Progenitor cell of endocrine pancreas (in vitro differentiated cells): ENCODE measurements at regions not wholly inside any gene's neighbourhood (a gene's known extent, or its start where the extent isn't known, plus 50 kb on each side); places are given as distances from the start of the nearest gene placed in this dataset.

Experiments
- DNase-seq: peaks from one replicate; pipeline ENCODE4 v3.0.0; 2021; ENCODE audit warnings: low spot score; ENCODE audit not compliant: unreplicated experiment
- H3K27ac Mint-ChIP-seq: 2 replicates; pipeline ENCODE4 v1.8.0; 2021; ENCODE audit warnings: mild to moderate bottlenecking, moderate library complexity, mixed read lengths
- H3K27me3 Mint-ChIP-seq: 2 replicates; pipeline ENCODE4 v1.8.0; 2021; ENCODE audit warnings: mixed read lengths
- H3K36me3 Mint-ChIP-seq: 2 replicates; pipeline ENCODE4 v1.8.0; 2022; ENCODE audit warnings: mixed read lengths; ENCODE audit not compliant: insufficient read depth
- H3K4me1 Mint-ChIP-seq: 2 replicates; pipeline ENCODE4 v1.8.0; 2021; ENCODE audit warnings: low read depth, mixed read lengths
- H3K4me3 Mint-ChIP-seq: 2 replicates; pipeline ENCODE4 v1.8.0; 2021; ENCODE audit warnings: low read depth, mild to moderate bottlenecking, moderate library complexity, mixed read lengths
- H3K9me3 Mint-ChIP-seq: 2 replicates; pipeline ENCODE4 v1.8.0; 2021; ENCODE audit warnings: low read depth, mixed read lengths
- TF ChIP-seq, protein P1 (sequence below): fragments of 200-600 bp; sonication (generic); IDR thresholded peaks from one replicate; pipeline ENCODE4 v1.5.0; 2021; ENCODE audit warnings: antibody characterized with exemption, mild to moderate bottlenecking; ENCODE audit not compliant: unreplicated experiment

DNA sequence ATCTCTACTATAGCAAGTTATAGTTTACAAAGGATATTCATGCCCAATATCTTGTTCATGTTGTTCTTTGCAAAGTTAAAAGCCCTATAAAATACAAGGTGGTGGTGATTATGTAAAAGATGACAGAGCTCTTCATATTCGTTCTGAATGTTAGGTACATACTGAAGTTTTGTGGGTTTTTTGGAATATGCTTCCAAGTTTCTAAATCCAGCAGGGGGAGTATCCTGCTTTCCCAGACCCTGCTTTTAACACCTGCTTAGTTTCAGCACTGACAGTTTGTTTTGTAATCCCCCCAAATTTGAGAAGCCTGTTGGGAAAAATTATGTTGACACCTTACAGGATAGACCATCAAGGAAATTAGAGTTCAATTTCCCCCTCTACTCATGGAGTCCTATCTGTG lies 438.3 kb downstream of the SH3GL2 start:
- H3K36me3 Mint-ChIP-seq = no peaks in the 10 kb centered on the region
- peaks cover 5% of the 10 kb centered on the region for H3K27me3 Mint-ChIP-seq
- H3K4me1 Mint-ChIP-seq = no peaks in the 10 kb centered on the region
- H3K4me3 Mint-ChIP-seq = no peak overlapping the region
- TF ChIP-seq, protein P1, sequence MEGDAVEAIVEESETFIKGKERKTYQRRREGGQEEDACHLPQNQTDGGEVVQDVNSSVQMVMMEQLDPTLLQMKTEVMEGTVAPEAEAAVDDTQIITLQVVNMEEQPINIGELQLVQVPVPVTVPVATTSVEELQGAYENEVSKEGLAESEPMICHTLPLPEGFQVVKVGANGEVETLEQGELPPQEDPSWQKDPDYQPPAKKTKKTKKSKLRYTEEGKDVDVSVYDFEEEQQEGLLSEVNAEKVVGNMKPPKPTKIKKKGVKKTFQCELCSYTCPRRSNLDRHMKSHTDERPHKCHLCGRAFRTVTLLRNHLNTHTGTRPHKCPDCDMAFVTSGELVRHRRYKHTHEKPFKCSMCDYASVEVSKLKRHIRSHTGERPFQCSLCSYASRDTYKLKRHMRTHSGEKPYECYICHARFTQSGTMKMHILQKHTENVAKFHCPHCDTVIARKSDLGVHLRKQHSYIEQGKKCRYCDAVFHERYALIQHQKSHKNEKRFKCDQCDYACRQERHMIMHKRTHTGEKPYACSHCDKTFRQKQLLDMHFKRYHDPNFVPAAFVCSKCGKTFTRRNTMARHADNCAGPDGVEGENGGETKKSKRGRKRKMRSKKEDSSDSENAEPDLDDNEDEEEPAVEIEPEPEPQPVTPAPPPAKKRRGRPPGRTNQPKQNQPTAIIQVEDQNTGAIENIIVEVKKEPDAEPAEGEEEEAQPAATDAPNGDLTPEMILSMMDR = peak; percentile 10
- H3K27ac Mint-ChIP-seq = no peak overlapping the region
- peaks cover 5% of the 10 kb centered on the region for H3K9me3 Mint-ChIP-seq
- no peak for DNase-seq

DNA sequence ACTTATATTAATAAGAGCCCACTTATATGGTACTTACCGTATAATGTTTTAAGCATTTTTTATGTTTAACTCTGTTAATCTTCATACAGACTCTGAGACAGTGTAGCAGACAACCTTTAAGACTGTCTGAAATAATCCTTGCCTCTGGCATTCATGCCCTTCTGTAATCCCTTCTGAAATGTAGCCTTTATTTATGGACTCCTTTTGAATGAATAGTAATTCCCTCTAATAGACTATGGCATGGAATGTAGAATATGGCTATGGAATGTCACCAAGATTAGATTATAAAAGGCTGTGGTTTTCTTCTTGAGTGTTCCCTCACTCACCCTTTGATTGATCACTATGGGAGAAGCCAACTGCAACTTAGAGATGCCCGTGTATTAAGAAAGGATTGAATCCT lies 439.4 kb downstream of the SH3GL2 start:
- Mint-ChIP-seq H3K36me3 (no peaks in the 10 kb centered on the region), H3K9me3 (peaks cover 5% of the 10 kb centered on the region), H3K4me1 (no peaks in the 10 kb centered on the region), H3K27ac (no peak overlapping the region), H3K27me3 (peaks cover 3% of the 10 kb centered on the region), H3K4me3 (no peak overlapping the region)
- TF ChIP-seq, protein P1 = no peak
- no peak for DNase-seq

DNA sequence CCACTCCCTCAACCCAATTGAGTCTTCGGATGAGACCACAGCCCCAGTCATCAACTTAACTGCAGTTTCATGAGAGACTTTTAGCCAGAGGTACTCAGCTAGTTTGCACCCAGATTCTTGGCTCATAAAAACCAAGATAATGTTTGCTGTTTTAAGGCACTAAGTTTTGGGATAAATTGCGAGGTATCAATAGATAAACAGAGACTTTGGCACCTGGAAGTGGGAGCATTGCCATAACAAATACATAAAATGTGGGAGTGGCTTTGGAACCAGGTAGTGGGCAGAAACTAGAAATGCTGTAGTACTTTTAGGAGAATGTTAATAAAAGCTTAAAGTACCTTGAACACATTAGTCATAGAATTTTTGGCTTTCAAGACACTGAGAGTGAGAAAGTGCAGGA lies 439.8 kb downstream of the SH3GL2 start:
- H3K27me3 Mint-ChIP-seq = peaks cover 3% of the 10 kb centered on the region

DNA sequence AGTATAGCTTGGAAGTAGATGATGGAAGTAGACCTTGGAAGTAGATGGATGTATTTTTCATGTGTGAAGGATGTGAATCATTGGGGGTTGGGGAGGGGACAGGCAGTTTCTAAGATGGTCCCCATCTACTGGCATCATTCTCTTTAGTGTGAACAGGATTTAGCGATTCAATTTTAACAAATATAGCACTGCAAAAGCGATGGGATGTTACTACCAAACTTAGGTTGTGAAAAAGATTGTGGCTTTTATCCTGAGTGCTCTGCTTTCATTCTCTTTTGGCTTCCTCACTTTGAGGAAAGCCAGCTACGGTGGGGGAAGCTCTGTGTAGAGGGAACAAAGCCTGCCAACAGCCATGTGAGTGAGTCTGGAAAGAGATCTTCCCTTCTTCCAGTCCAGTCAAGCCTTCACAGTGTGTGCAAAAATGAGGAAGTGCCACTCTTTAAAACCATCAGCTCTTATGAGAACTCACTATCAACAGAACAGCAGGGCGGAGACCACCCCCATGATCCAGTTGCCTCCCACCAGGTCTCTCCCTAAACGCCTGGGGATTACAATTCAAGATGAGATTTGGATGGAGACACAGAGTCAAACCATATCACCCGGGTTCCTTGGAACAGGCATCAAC lies 441.4 kb downstream of the SH3GL2 start:
- no peak overlapping the region for H3K27ac Mint-ChIP-seq
- DNase-seq = no peak
- H3K36me3 Mint-ChIP-seq = no peaks in the 10 kb centered on the region
- no peak overlapping the region for H3K4me3 Mint-ChIP-seq
- TF ChIP-seq, protein P1 = no peak
- peaks cover 5% of the 10 kb centered on the region for H3K9me3 Mint-ChIP-seq
- no peaks in the 10 kb centered on the region for H3K4me1 Mint-ChIP-seq
- H3K27me3 Mint-ChIP-seq = peaks cover 3% of the 10 kb centered on the region

More for the DNA sequence above, 439.8 kb downstream of the SH3GL2 start:
- no peak for DNase-seq
- no peaks in the 10 kb centered on the region for H3K36me3 Mint-ChIP-seq
- no peak overlapping the region for H3K27ac Mint-ChIP-seq
- TF ChIP-seq, protein P1 = no peak
- H3K9me3 Mint-ChIP-seq = peaks cover 5% of the 10 kb centered on the region
- H3K4me3 Mint-ChIP-seq = no peak overlapping the region
- H3K4me1 Mint-ChIP-seq = no peaks in the 10 kb centered on the region

DNA sequence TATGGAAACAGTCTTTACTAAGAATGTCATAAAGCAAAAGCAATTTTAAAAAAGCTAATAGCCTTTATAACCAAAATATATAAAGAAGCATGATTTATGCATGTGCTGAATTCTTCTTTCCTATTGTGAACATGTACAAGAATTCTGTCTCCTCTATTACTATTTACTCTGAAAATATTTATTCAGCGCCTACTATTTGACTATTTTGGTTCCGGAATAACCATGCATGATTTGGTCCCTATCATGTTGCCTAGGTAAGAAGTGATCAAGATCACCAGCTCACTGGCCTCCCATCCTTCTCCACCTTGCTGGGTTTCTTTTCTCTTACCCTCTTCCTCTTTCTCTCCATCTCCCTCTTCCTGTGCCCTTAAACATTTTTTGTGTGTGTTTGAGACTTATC lies 443.8 kb downstream of the SH3GL2 start:
- no peak overlapping the region for H3K27ac Mint-ChIP-seq
- peaks cover 13% of the 10 kb centered on the region for H3K9me3 Mint-ChIP-seq
- peaks cover 5% of the 10 kb centered on the region for H3K27me3 Mint-ChIP-seq
- no peaks in the 10 kb centered on the region for H3K4me1 Mint-ChIP-seq
- no peak for DNase-seq
- H3K36me3 Mint-ChIP-seq = no peaks in the 10 kb centered on the region
- TF ChIP-seq, protein P1 = no peak
- H3K4me3 Mint-ChIP-seq = no peak overlapping the region
